ENCODE measurements at regions not wholly inside any gene's neighbourhood (a gene's known extent, or its start where the extent isn't known, plus 50 kb on each side); places are given as distances from the start of the nearest gene placed in this dataset.
"Not testable (repeated sequence)": the region's sequence is repeated elsewhere in the genome, so short reads cannot be mapped to it uniquely, and the experiment has no call there.

DNA sequence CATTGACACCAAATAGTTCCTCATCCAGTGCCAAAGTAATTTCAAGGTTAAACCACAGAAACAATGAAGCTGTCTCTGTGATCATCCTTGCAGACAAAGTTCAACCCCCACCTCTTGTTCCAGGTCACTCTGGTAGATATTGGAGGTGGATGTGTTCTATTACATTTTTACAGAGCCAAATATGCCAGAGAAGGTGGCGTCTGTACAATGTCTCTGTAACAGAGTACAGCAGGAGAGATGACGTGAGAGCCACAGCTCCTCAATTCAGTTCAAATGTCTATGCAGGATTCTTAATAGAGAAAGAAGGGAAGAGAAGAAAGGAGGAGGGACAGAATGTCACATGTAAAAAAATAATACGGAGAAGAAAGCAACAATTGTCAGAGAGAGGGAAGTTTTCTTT, 268.3 kb upstream of the OR4E1 start:
- DNase-seq = no peak

DNA sequence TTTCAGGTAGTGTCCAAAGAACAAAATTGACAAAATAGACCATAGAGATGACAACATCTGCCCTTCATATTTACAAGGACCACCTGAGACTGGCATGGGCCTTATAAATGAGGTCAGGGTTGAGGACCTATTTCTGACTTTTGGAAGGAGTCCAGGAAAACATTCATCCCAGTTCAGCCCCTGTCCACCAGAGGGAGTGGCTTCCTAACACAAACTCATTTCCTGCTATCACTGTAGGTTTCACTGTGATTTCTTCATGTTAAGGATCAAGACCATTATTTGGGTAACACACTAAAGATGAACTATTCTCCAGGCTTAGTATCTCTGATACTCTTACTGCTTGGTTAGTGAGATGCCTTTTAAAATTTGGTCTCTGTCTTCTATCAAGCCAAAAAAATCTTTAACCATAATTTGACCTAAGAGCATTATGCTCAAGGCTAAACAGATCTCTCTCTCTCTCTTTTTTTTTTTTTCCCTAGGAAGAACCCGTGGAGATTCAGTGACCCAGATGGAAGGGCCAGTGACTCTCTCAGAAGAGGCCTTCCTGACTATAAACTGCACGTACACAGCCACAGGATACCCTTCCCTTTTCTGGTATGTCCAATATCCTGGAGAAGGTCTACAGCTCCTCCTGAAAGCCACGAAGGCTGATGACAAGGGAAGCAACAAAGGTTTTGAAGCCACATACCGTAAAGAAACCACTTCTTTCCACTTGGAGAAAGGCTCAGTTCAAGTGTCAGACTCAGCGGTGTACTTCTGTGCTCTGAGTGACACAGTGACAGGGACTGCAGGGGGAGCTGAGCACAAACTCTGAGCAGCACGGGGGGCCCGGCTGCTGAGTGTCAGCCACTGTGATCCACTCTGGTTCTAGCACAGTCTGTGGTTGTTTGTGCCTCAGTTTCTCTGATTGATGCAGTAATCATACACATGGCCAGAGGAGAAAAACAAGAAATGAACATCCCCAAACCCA, 267.6 kb upstream of the OR4E1 start:
- peak; percentile 11 for DNase-seq

DNA sequence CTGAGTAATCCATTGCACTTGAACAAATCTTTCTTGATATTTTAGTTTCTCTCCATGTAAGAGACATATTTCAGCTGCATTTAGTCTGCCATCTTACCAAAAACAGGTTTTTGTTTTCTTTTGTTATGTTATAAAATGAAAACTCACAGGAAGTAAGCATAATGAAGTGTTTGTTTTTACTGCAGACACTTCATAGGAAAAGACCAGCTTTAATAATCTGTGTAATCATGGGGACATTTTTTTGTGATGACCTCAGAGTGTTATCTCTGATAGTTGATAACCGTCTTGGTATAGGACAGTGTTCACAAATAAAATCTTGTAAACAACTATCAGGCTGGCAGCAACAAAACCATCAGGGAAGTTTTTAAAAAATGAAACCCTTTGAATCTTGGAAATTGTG, 266.2 kb upstream of the OR4E1 start:
- no peak for DNase-seq

DNA sequence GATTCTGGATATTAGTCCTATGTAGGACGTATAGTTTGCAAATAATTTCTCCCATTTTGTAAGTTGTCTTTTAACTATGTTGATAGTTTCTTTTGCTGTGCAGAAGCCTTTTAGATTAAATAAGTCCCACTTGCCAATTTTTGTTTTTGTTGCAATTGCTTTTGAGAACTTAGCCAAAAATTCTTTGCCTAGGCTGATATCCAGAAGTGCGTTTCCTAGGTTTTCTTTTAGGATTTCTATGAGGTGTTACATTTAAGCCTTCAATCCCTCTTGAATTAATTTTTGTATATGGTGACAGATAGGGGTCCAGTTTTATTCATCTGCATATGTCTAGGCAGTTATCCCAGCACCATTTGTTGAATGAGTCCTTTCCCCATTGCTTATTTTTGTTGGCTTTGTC, 264.4 kb upstream of the OR4E1 start:
- no peak for DNase-seq

DNA sequence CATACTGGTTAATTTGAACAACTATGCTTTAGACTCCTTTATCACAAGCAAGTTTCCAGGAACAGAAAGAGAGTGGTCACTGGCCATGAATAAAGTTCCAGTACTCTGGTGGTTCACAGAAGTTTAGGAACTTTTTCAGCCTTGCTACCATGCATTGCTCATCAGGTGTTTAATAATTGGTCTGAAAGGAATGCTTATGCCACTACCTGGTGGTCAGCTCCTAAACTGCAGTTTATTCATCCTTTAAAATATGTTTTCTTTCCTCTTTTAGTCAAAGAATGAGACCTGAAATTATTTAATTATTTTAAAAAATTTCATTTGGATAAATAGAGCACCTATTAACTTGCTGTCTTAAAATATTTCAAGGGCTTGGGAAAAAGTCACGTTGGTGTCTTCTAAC, 260.1 kb upstream of the OR4E1 start:
- no peak for DNase-seq

DNA sequence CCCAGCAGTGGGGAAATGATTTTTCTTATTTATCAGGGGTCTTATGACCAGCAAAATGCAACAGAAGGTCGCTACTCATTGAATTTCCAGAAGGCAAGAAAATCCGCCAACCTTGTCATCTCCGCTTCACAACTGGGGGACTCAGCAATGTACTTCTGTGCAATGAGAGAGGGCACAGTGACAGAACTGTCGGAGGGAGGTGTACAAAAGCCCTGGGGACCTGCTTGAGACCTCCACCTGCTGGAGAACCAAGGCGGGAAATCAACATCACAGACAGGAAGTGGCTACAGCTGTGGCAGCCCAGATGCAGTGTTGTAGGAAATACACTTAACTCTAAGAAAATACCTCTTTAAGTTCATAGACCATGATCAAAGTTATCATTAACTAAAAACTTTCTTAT, 250.9 kb upstream of the OR4E1 start:
- DNase-seq = peak; percentile 50

DNA sequence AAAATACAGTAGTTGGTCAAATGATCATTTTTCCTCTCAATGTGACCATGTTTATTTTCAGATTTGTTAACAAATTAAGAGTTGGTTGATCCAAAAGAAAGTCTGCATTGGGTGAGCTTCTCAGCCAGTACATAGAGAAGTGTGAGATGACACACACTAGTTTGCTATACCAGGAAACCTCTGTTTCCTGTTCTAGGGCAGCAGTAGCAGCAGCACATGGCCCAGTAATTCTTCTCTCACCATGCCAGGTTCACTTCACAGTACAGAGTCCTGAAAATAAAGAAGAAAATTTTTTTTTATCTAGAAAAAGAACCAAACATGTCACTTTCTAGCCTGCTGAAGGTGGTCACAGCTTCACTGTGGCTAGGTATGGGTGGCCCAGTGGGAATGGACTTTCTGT, 250.2 kb upstream of the OR4E1 start:
- peak; percentile 6 for DNase-seq

DNA sequence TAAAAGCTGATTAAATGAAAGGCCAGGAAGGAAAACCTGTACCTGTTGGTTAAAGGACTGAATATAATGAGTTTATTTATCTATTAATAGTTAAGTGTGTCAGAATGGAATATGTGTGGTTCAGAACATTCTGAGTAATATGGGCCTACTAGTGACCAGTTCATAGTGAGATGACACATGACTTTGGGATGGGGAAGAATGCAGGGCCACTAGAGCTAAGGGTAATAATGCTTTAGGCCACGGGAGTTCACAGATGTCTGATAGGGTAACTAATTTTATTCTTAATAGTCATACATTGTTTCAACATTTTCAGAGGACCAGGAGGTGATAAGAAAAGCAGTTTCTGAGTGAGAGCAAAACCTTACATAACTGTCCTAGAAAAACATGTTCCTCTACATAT, 247.8 kb upstream of the OR4E1 start:
- DNase-seq = no peak

DNA sequence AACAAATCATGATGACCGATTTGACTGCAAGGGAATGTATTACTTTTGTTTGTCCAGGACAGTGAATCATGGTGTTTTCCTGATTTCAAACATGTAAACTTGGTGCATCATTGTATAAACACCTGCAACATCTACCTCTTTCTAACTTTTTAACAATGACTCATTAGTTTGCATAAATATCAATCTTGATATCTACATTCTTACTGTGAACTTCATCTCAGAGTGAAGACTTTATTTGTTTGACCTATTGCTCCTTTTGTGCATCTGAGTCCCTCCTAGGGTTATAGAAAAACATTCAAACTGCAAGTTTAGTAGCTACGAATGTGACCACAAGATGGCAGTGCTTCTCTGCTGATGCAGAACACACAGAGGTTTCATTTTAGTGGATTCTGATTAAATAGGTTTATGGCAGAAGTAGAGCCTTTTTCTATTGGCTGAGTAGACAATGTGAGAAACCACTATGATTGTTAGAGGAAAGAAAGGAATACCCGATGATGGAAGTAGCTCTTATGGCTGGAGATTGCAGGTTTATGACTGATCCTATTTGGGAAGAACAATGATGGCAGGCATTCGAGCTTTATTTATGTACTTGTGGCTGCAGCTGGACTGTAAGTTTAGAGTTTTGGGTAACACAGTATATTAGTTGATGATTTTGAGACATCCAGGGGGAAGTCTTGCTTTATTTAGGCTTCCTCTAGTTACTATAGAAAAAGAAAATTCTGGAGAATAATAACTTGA, 244.2 kb upstream of the OR4E1 start:
- peak; percentile 55 for DNase-seq

DNA sequence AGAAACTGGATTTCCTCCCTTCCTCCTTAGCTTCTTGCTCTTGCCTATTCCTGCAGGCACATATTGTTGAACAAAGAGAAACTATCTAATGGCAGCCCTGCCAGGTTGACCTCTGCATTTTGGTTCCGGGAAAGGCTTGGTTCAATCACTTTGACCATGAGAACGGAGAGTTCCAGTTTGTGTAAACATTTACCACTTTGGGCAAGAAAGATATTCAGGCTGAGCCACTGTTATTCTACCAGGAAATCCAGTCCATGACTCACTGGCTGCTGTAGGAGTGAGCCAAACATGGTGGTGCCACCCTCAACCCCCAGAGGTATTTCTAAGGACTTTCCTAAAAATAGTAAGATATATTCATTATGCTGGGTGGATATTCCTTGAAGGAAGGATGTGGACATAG, 242.2 kb upstream of the OR4E1 start:
- DNase-seq = no peak

DNA sequence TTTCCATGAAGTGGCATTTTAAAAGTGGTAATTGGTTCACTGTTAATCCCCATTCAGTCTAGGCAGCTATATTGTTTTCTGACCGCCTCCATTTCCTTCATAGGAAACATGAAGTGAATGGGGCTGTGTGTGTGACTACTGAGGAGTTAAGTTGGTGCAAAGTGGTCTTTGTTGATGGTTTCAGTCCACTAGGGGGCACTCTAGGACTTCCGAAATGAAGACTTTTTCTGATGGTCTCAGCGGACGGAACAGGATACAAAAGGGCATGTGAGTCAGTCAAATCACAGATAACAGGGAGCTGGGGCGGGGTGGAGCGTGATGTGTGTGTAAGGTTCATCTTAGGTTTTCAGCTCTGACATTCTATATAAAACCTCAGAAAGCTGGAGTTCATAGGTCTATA, 240.1 kb upstream of the OR4E1 start:
- DNase-seq = peak; percentile 75

DNA sequence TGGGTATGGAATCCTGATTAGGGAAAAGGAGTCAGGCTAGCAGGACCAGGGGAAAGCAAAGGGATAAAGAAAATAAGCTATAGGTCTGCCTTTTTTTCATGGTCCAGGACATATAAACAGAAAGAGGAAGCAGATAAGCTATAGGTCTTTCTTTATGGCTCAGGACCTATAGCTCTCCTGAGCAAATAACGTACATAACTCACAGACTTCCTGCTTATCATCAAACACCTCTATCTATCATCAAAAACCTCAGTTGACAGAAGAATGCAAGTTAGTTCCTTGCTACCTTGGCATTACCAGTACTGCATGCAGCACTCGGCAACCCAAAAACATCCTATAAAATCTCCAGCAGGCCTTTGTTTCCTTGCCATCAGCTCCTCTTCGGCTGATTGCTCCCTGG, 238.7 kb upstream of the OR4E1 start:
- DNase-seq = no peak

DNA sequence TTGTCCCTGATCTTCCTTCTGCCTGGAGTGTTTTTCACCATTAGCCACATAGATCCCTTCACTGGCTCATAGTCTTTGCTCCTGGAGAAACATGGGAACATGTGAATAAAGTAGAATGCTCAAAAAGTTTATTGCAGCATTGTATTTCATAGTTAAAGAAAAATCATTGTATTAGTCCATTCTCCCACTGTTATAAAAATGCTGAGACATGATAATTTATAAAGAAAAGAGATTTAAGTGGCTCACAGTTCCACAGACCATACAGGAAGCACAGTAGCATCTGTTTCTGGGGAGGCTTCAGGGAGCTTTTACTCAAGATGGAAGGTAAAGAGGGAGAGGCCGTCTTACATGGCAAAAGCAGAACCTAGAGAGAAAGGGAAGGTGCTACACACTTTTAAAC, 238.3 kb upstream of the OR4E1 start:
- no peak for DNase-seq

DNA sequence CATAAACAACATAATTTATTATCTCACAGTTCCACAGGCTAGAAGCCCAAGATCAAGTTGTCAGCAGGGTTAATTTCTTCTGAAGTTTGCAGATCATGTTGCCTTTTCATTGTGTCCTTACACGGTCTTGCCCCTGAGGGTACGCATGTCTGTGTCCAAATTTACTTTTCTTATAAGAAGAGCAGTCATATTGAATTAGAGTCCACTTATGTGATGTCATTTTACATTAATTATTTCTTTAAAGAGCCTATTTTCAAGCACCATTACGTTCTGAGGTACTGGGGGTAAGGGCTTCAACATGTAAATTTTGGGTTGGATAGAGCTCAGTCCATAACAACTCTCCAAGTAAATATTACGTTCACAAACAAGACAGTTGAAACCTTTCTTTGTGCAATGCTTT, 236.6 kb upstream of the OR4E1 start:
- no peak for DNase-seq

DNA sequence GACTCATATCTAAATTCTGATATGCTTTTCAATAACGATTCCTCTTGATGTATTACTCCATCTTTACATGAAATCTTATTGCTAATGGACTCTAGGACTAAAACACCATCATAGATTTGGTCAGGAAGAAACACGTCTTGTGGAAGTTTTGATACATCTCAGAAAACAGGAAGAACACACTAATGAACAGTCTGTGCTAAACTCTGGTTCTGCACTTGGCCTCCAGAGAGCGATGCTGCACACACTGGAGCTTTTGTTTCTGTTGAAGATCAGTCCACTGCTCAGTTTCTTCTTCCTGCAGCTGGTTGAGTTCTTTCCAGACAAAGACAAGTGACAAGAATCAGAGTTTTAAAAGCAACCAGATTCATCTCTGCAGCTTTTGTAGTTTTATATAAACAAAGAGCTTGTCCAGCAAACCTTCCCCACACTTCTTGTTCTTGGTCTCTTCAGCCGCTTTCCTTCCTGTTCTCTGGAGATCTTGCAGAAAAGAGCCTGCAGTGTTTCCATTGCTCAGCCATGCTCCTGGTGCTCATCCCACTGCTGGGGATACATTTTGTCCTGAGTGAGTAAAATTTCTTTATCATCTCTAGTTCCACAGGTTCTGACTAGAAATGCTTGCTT, 229.1 kb upstream of the OR4E1 start:
- DNase-seq = peak; percentile 17

DNA sequence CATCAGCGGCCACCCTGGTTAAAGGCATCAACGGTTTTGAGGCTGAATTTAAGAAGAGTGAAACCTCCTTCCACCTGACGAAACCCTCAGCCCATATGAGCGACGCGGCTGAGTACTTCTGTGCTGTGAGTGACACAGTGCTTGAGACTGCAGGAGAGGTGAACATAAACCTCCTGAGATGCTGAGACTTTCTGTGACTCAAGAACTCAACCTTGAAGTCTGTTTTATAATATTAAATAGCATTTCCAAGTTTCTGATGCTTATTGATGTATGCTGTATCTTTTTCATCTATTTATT, 221.2 kb upstream of the OR4E1 start:
- not testable (repeated sequence) for DNase-seq

DNA sequence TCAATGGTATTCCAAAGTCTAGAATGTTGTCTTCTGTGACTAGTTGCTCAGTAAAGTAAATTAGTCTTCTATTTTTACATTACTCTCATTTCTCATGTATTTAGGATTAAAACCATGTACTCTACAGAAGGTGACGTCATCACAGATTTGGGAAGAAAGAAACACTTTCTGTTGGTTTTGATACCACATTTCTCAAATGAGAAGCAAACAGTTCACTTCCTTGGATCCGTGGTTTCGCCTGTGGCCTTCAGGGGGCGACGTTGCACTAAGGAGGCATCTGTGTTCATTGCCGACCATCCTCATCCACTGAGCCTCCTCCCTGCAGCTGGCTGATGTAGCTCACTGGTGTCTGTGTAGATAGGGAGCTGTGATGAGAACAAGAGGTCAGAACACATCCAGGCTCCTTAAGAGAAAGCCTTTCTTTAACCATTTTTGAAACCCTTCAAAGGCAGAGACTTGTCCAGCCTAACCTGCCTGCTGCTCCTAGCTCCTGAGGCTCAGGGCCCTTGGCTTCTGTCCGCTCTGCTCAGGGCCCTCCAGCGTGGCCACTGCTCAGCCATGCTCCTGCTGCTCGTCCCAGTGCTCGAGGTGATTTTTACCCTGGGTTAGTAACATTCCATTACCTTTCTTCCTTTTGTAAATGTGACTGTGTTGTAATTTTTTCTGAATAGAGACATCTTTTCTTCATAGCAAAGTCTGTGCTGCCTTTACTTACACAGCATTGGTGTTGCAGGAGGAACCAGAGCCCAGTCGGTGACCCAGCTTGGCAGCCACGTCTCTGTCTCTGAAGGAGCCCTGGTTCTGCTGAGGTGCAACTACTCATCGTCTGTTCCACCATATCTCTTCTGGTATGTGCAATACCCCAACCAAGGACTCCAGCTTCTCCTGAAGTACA, 220.6 kb upstream of the OR4E1 start:
- DNase-seq = peak; percentile 31

DNA sequence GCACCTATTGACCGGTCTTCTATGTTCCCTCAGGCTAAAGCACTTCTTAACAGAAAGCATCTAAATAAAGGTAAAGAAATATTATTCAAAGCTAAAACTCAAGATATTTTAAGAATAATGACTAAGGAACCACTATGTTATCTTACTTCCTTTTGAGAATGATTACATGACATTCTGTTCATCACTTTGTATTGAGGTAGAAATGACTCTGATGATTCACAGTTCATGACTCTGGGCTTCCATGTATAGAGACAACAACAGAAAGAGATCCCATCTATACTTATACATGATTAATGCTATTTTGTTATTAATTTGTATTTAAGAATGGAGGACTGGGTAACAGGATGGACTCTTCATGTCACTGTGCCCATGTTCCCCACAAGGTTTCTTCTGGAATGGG, 218.3 kb upstream of the OR4E1 start:
- no peak for DNase-seq

DNA sequence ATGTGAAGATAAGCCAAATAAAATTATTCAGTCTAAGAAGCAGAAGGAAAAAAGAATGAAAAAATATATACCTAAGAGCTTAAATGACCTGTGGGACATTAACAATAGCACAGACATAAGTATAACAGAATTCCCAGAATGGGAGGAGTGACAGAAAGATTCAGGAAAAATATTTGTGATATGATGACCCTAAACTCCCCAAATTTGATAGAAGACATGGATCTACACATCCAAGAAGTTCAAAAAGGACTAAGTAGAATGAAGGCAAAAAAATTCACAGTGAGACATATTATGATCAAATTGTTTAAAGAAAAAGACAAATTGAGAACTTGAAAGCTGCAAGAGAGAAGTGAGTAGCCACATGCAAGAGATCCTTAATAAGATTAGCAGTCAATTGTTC, 211.4 kb upstream of the OR4E1 start:
- DNase-seq = no peak

DNA sequence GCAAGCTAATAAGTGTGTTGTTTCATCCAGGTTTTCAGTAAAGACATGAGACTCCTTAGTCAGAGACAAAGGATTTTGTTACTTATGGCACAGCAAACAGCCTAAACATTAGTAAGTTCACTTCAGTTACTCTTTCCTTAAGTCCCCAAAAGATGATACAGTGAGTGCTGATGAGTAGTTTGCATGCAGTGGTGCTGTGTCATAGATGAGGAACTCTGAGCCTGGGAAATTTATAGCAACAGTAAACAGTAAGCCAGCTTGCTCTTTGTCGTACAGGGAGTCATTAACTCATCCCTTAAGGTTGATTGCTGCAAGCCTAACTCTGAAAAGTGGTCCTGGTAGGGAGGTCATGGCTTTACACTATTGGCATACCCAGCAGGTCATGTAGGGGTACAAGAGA, 208.6 kb upstream of the OR4E1 start:
- DNase-seq = no peak

DNA sequence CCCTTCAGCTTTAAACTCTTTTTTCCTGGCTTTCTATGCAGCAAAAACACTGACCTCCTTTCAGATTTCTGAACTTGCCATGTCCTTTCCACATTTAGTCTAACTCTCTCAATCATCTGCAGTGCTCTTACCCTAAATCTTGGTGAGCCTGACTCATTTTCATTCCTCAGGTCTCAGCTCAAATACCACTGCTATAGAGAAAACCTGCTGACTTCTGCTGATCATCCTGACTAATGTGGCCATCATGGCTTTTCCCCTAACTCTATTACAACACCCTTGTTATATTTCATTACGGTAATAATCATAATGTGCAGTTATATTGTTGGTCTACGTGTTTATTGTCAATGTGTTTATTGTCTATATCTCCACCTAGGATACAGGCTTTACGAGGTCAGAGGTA, 207.3 kb upstream of the OR4E1 start:
- no peak for DNase-seq

DNA sequence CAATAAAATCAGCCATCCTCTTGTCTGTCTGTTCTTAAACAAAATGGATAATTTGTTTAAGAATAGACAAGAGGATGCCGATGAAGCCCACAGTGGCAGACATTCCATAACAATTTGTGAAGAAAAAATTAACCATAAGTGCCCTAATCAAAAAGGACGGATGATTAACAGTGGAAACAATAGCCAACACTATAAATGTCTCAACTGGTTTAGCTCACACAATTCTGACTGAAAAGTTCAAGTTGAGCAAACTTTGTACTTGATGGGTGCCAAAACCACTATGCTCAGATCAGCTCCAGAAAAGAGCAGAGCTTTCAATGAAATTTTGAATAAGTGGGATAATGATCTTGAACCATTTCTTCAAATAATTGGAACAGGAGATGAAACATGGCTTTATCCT, 202.2 kb upstream of the OR4E1 start:
- DNase-seq = no peak

DNA sequence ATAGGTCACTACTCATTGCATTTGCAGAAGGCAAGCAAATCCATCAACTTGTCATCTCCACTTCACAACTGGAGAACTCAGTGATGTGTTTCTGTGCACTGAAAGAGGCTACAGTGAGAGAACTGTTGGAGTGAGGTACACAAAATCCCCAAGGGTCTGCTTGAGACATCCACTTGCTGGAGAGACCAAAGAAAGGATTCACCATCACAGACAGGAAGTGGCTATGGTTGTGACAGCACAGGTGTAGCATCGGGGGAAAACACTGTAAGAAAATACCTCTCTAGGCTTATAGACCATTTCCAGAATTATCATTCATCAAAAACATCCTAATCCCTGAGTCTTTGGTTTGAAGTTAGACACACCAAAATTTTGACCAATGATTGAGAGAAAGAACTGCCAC, 201.3 kb upstream of the OR4E1 start:
- no peak for DNase-seq
